ENCODE measurements at regions not wholly inside any gene's neighbourhood (a gene's known extent, or its start where the extent isn't known, plus 50 kb on each side); places are given as distances from the start of the nearest gene placed in this dataset.

GRCh38 chr6:133173276-133173675 lies 67.9 kb upstream of the EYA4 start:
- H3K79me2 ChIP-seq (ENCODE audit: insufficient read depth, low read length): no peaks in the 10 kb centered on the region
- H2AFZ ChIP-seq (ENCODE audit: low read length): no peak overlapping the region
- H3K4me2 ChIP-seq (ENCODE audit: low read length): no peak overlapping the region
- no peaks in the 10 kb centered on the region for H3K27me3 ChIP-seq (ENCODE audit: insufficient read depth, low read length)
- H3F3A ChIP-seq (ENCODE audit: insufficient read depth, low read length): no peaks in the 10 kb centered on the region
- H3K9me2 ChIP-seq (ENCODE audit: low read depth, low read length): no peaks in the 10 kb centered on the region; the same call in 1 of the 2 replicates
- H3K9me3 ChIP-seq (ENCODE audit: low read length): no peaks in the 10 kb centered on the region; the same call in 1 of the 2 replicates
- no peak overlapping the region for H3K4me3 ChIP-seq (ENCODE audit: low read depth, low read length, poor library complexity, severe bottlenecking)
- H3K4me1 ChIP-seq (ENCODE audit: insufficient read depth, low read length, severe bottlenecking): no peaks in the 10 kb centered on the region
- no peak overlapping the region for H3K27ac ChIP-seq (ENCODE audit: low read depth, low read length, poor library complexity, severe bottlenecking)
- H3K36me3 ChIP-seq (ENCODE audit: insufficient read depth, low read length): no peaks in the 10 kb centered on the region
- H4K20me1 ChIP-seq (ENCODE audit: insufficient read depth, low read length): no peaks in the 10 kb centered on the region
- TF ChIP-seq EZH2 (IDR thresholded peaks at IDR 0.05; ENCODE audit: borderline replicate concordance, low read length): no peak
- no peak for TF ChIP-seq CTCF (IDR thresholded peaks at IDR 0.05; ENCODE audit: low read length)
- no peak overlapping the region for H3K9ac ChIP-seq (ENCODE audit: low read length)

DNA sequence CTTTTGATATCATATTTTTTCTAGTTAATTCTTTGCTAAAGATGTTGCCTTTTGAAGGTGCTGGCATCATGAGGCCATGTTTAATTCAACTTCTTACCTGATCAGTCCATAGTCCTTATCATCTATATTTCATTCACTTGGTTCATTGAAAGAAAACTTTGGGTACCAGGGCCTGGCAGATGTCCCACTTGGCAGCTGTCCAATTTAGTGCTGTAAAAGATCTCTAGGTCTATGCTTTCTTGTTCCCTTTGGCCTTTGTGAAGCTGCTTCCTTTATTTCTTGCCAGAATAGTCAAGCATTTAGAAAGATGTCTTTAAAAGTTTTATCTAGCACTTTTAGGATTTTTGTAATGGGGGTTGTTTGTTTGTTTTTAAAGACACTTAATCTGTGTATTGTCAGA lies 61.7 kb upstream of the EYA4 start:
- Histone ChIP-seq H3K4me3 (ENCODE audit: low read depth, low read length, poor library complexity, severe bottlenecking) (no peak overlapping the region), H3K27ac (ENCODE audit: low read depth, low read length, poor library complexity, severe bottlenecking) (no peak overlapping the region)

DNA sequence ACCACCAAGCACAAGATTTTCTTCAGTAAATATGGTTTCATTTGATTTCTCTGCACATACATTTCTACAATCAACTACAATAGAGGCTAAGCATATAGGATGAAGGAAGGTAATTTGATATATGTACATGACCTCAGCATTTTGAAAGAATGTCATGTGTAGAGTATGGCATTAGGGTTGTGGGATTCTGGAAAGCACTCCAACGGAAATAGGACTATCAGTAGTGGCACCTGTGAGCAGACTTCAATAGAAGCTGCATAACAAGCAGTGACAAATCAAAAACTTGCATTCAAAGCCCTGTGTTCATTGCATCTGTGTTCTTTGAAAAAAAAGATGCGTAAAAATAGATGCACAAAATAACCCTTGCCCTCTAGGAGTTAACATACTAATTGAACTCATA lies 57.5 kb upstream of the EYA4 start:
- H3K36me3 ChIP-seq (ENCODE audit: insufficient read depth, low read length): no peaks in the 10 kb centered on the region
- H3K9ac ChIP-seq (ENCODE audit: low read length): no peak overlapping the region
- H4K20me1 ChIP-seq (ENCODE audit: insufficient read depth, low read length): no peaks in the 10 kb centered on the region
- H3K27me3 ChIP-seq (ENCODE audit: insufficient read depth, low read length): no peaks in the 10 kb centered on the region
- H3K79me2 ChIP-seq (ENCODE audit: insufficient read depth, low read length): no peaks in the 10 kb centered on the region
- no peak overlapping the region for H3K27ac ChIP-seq (ENCODE audit: low read depth, low read length, poor library complexity, severe bottlenecking)
- no peak overlapping the region for H3K4me2 ChIP-seq (ENCODE audit: low read length)
- 0 out of 2 replicates have a peak, but pooled peaks cover under 1% of the 10 kb centered on the region for H3K9me3 ChIP-seq (ENCODE audit: low read length)
- H3K9me2 ChIP-seq (ENCODE audit: low read depth, low read length): no peaks in the 10 kb centered on the region
- H2AFZ ChIP-seq (ENCODE audit: low read length): no peak overlapping the region
- no peaks in the 10 kb centered on the region for H3F3A ChIP-seq (ENCODE audit: insufficient read depth, low read length)
- TF ChIP-seq CTCF (IDR thresholded peaks at IDR 0.05; ENCODE audit: low read length): no peak
- H3K4me3 ChIP-seq (ENCODE audit: low read depth, low read length, poor library complexity, severe bottlenecking): no peak overlapping the region
- no peaks in the 10 kb centered on the region for H3K4me1 ChIP-seq (ENCODE audit: insufficient read depth, low read length, severe bottlenecking)

More for the DNA sequence above, 61.7 kb upstream of the EYA4 start:
- Histone ChIP-seq H3K27me3 (ENCODE audit: insufficient read depth, low read length) (no peaks in the 10 kb centered on the region), H3K4me1 (ENCODE audit: insufficient read depth, low read length, severe bottlenecking) (no peaks in the 10 kb centered on the region), H4K20me1 (ENCODE audit: insufficient read depth, low read length) (no peaks in the 10 kb centered on the region), H2AFZ (ENCODE audit: low read length) (no peak overlapping the region), H3K4me2 (ENCODE audit: low read length) (no peak overlapping the region), H3K36me3 (ENCODE audit: insufficient read depth, low read length) (no peaks in the 10 kb centered on the region), H3K9me2 (ENCODE audit: low read depth, low read length) (no peaks in the 10 kb centered on the region; the same call in 1 of the 2 replicates), H3F3A (ENCODE audit: insufficient read depth, low read length) (no peaks in the 10 kb centered on the region), H3K9me3 (ENCODE audit: low read length) (0 out of 2 replicates have a peak, but pooled peaks cover 2% of the 10 kb centered on the region), H3K79me2 (ENCODE audit: insufficient read depth, low read length) (no peaks in the 10 kb centered on the region), H3K9ac (ENCODE audit: low read length) (no peak overlapping the region)
- TF ChIP-seq CTCF (IDR thresholded peaks at IDR 0.05; ENCODE audit: low read length) (no peak), EZH2 (IDR thresholded peaks at IDR 0.05; ENCODE audit: borderline replicate concordance, low read length) (no peak)

All from OCI-LY1 (cell line).